Stimulated activated naive CD8-positive, alpha-beta T cell treated with anti-CD3 and anti-CD28 coated beads, Interleukin-15, Interleukin-2, amounts not matched to agents 100 U/mL and 50 U/mL, for 24 hours (primary cell): ENCODE measurements at regions not wholly inside any gene's neighbourhood (a gene's known extent, or its start where the extent isn't known, plus 50 kb on each side); places are given as distances from the start of the nearest gene placed in this dataset.

Experiments
- ATAC-seq: fragments of 150-1000 bp; cut with Tn5 transposase; one replicate; pipeline ENCODE4 v1.10.0; 2021
- DNase-seq: peaks from one replicate; pipeline ENCODE4 v3.0.0; 2021

GRCh38 chr18:5091741-5092140 lies 105.3 kb downstream of the AKAIN1 start:
- DNase-seq, result no peak
- ATAC-seq, result no peak

GRCh38 chr18:5075297-5075696 lies 121.8 kb downstream of the AKAIN1 start:
- ATAC-seq (no peak), DNase-seq (no peak)

GRCh38 chr18:5073026-5073944 lies 123.8 kb downstream of the AKAIN1 start:
- peak; percentile 33 for DNase-seq
- ATAC-seq, result no peak

GRCh38 chr18:5068851-5069250 lies 128.2 kb downstream of the AKAIN1 start:
- DNase-seq (no peak), ATAC-seq (no peak)

- ATAC-seq (no peak), DNase-seq (peak; percentile 25)
Observed at GRCh38 chr18:5066380-5066977, 130.6 kb downstream of the AKAIN1 start.

- ATAC-seq, result no peak
- DNase-seq, result no peak
Observed at GRCh38 chr18:5065615-5066014, 131.4 kb downstream of the AKAIN1 start.

- DNase-seq (no peak), ATAC-seq (no peak)
Observed at GRCh38 chr18:5064841-5065370, 132.2 kb downstream of the AKAIN1 start.

GRCh38 chr18:5061785-5062184 lies 135.3 kb downstream of the AKAIN1 start:
- DNase-seq (no peak), ATAC-seq (no peak)

GRCh38 chr18:5060543-5060942 lies 136.5 kb downstream of the AKAIN1 start:
- DNase-seq, result no peak
- no peak for ATAC-seq

- no peak for DNase-seq
- no peak for ATAC-seq
Observed at GRCh38 chr18:5059696-5060032, 137.4 kb downstream of the AKAIN1 start.

- peak; percentile 77 for ATAC-seq
- peak; percentile 28 for DNase-seq
Observed at GRCh38 chr18:5058768-5059695, 138.0 kb downstream of the AKAIN1 start.

- DNase-seq, result peak; percentile 63
- peak; percentile 57 for ATAC-seq
Observed at GRCh38 chr18:5057386-5058348, 139.4 kb downstream of the AKAIN1 start.

GRCh38 chr18:5052491-5052890 lies 144.6 kb downstream of the AKAIN1 start:
- DNase-seq (no peak), ATAC-seq (peak; percentile 63)

GRCh38 chr18:5051207-5051606 lies 145.8 kb downstream of the AKAIN1 start:
- ATAC-seq (no peak), DNase-seq (no peak)

GRCh38 chr18:5049124-5049523 lies 147.9 kb downstream of the AKAIN1 start:
- ATAC-seq, result no peak

GRCh38 chr18:5040476-5040875 lies 156.6 kb downstream of the AKAIN1 start:
- ATAC-seq (no peak), DNase-seq (no peak)

More at GRCh38 chr18:5049124-5049523, 147.9 kb downstream of the AKAIN1 start:
- DNase-seq, result no peak

GRCh38 chr18:5036523-5036922 lies 160.5 kb downstream of the AKAIN1 start:
- no peak for ATAC-seq
- no peak for DNase-seq

- ATAC-seq, result no peak
- no peak for DNase-seq
Observed at GRCh38 chr18:5031216-5031615, 165.8 kb downstream of the AKAIN1 start.

GRCh38 chr18:5030636-5031035 lies 166.4 kb downstream of the AKAIN1 start:
- ATAC-seq (no peak), DNase-seq (no peak)

- ATAC-seq (no peak), DNase-seq (no peak)
Observed at GRCh38 chr18:5029592-5029991, 167.5 kb downstream of the AKAIN1 start.

- DNase-seq, result no peak
- ATAC-seq, result no peak
Observed at GRCh38 chr18:5024741-5025140, 172.3 kb downstream of the AKAIN1 start.
